NCI-H2227 (cell line): ENCODE measurements at regions not wholly inside any gene's neighbourhood (a gene's known extent, or its start where the extent isn't known, plus 50 kb on each side); places are given as distances from the start of the nearest gene placed in this dataset.
"Not testable (repeated sequence)": the region's sequence is repeated elsewhere in the genome, so short reads cannot be mapped to it uniquely, and the experiment has no call there.

ENCODE experiments used
- DNase-seq: peaks from one replicate; lab custom pipeline; 2025; ENCODE audit not compliant: unreplicated experiment; lab: John Stamatoyannopoulos, UW

DNA sequence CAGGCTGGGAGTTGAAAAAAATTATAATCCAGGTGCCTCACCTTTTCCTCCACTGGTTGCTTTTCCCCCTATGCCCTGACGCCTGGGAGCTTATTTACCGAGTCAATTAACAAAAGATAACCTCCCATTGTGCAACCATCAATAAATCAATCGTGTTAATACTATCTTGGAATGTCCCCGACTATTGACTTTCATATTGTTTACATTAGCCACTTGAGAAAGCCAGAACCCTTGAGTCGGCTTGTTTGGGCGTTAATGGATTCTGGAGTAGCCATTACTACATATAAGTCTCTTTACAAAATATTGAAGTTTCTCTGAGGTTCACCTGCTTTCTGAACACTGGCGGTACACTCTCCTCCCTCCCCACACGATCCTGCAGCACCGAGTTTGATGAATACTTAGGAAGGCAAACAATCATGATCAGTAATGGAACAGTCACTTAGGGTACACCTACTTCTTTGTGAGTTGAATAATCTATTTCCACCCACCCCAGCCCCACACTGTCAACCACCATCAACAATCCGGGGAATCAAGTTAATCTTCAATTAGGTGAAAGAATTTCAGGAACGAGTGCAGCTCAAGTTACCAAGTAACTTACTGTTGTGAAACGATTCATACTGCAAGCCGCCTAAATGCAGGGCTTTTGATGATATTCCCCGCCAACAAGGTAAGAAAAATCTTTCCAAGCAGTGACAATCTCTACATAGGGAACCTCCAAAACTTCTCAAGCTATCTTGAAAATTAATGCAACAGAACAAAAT, 159.3 kb upstream of the NR2F2 start:
- no peak for DNase-seq

DNA sequence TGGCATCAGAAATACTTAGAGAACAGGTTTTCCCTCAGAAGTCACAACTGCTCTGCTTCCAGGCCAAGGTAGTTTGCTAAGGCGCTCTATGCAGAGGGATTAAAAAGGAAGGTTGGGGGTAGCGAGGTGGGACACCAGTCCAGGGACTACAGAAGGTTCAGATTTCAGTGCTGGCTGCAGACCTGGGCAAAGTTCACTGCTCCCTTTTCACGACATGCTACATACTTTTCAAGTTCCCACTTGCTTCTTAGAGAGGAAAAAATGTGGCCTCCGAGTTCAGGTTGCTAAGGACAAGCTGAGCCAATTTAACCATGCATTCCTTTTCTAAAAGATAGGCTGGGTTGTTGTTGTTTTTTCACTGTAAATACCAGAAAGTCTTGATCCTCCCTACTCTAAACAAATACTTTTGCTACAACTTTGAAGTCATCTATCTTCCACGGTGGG, 158.6 kb upstream of the NR2F2 start:
- no peak for DNase-seq

DNA sequence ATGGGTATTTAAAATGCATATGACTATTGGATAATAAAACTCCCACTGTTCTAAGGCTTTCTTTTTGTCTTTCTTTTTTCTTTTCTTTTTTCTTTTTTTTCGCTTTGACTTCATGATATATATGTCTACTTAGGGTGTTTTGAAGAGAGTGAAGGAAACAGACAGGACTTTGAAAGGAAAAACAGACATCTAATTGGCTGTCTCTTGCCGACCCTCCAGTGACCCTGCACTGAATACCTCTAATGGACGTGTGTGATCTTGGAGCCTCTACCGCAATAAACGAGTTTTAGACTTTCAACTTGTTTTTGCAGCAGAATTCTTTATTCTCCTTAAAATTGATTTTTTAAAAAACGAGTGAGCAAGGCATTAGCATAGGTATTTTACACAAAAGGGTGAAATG, 158.1 kb upstream of the NR2F2 start:
- no peak for DNase-seq

DNA sequence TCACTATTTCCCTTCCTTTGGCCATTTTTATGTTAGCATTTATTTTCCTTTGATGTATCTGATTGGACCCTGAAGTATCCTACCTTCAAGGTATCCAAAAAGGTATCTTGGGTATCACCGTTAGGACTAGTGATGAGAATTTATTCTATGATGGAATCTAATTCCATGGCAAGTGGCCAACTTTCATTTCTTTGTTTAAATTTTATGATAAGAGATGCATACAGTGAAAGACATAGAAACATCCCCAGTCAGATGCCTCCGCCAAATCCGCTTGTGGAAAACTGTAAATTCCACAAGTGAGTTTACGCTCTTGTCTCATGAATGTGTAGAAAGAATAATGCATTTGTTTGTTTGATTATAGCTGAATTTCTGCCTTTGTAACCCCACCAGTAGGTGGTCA, 153.7 kb upstream of the NR2F2 start:
- no peak for DNase-seq

DNA sequence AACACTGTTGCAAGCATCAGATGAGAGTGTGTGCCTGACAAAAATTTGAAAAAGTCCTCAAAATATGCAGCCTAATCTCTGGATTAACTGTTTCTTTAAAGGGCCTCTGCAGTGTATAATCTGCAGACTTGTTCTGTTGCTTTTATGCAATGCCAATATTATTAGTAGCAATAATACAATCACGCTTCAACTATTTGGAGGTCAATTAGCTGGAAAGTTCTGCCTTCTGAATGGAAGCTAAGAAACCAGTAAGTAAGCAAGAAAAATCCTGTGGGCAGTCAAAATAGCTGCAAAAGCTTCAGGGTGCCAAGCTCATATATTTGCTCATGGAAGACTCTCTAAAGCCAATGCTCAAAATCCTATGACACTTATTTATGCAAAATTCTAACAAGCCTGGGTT, 153.2 kb upstream of the NR2F2 start:
- DNase-seq: no peak

DNA sequence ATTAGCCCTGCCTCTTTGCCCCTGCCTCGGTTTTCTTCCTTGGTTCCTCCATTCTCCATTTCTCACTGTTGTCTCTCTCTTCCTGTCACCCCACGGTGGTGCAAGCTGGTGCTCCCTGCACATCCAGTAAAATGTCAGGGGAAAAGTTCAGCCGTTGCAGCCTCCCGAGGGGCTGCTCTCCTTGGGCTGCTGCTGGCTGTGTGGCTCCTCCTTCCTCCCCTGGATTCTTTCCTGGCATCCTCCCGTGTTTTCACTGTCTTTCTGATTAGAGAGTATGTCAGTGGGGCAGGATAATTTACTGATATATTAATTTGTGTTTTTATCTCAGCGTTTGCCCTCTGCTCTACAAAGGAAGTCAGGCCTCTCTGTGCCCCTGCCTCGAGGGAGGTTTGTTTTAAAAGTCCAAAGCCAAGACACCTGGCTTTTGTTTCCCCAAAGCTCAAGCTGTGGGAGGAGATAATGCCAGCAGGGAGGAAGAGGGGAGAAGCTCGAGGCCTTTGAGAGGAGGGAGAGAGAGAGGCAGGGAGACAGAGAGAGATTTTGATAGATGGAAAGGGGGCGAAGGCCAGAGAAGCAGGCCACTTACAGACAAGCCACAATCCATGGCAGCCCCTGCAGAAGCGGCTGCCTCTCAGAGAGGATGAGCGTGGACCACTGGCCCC, 150.3 kb upstream of the NR2F2 start:
- no peak for DNase-seq

DNA sequence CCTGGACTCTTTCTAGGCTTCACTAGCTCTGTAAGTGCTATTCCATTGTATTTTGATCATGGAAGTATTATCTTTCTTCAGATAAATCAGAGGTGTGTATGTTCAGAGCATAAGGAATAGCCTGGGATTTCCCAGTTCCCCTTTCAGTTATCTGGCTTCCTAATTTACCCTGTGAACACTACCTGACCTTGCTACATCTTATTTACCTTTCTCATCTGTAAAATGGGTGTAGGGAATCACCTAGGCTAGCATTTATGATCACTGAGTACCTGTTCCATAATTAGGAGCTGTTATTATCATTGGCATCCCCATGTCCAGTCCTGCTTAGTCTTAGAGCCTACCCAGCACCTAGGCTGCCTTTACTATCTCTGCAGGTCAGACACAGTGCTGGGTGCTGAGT, 149.3 kb upstream of the NR2F2 start:
- no peak for DNase-seq

DNA sequence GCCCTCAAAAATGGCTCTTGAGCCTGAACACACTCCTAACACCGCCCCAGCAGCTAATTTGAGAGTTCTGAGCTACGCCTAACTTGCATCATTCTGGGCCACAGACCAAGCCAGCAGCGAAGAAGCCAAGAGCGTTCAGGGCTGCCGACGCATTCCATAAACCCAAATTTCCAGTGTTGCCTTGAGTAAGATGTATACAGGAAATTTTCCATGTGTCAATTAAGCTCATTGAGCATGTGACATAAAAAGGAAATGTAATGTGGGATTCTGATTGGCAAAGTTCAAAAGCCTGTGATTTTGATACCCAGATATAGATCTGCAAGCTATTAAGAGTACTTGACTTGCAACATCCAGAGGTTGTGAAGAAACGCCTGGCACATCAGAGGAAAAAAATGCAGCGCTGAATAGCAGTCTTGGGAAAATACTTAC, 148.6 kb upstream of the NR2F2 start:
- no peak for DNase-seq

DNA sequence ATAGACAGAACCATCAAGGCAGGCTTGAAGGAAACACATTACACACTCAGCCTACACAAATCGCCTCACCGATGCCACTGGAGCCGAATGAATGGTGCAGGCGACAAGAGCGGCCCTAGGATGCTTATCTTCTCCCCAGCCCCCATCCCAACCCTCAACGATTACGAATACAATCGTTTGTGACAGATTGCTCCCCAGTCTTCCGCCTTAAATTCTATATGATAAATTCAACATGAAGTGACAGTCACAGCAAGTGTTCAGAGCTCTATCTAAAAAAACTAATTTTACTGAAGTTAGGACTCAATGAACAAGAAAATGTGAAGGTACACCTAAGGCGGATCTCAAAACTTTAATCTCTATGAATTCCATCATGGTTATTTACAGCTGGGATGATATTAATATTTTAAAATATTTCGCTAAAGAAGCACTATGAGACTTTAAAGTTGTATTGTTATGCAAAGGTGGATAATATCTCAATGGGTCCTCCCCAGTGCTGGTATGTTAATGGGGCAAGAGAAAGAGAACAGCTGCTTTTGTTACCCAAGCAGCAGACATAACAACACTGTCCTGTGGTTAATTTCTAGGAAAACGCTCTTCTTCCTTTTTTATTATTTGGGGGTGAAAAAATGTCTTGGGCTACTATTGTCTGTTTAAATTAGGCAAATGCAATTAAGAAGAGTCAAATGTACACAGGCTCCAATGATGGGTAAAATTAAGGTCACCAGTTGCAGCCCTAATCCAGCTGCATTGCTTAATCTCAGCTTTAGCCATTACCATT, 147.6 kb upstream of the NR2F2 start:
- DNase-seq: no peak

DNA sequence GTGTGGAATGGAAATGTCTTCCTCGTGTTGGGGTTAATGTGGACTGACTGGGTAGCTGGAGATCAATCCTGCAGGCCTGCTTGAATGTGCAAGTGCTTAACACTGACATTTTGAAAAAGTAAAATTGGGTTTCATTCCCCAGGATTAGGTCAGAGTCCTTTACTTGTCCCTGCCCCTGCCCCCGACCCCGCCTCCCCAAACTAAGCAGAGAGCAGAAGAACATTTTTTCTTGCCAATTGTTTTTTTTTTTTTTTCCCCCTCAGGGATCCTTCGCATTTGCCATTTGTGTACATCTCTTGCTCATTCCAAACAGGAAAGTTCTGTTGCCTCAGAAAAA, 147.0 kb upstream of the NR2F2 start:
- DNase-seq: no peak

DNA sequence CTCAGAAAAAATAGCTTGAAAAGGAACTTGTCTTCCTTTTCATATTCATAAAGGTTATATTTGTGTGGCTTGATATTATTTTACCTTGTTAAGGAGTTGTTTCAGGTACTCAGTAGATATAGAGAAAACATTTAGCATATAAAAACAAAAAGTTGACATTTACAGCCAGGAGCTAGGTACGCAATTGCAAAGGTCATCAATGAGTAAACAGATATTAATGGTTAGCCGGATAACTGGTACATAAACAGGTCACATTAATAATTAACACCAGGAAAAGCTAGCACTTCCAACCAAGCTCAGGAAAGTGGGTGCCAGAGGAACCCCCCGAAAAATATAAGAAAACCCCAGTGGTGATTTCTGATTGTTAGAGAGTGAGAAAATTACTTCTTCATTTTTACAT, 146.6 kb upstream of the NR2F2 start:
- no peak for DNase-seq

DNA sequence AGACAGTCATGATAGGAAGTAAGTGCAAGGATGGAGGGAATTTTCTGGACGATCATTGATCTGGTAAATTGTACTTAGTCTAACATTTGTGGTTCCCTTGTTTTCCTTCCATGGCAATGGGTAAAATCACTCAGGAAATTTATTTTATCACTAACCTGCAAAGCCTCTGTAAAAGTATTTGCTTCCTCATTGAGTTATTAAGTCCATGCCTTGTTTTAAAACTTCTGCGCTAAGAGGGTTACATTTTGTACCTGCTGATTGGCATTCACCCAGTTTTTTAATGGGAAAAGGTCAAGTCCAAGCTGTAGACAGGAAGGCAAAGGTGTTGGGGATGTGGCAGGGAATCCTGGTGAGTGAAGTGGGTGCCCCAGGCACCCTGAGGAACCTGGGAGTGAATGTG, 146.2 kb upstream of the NR2F2 start:
- no peak for DNase-seq

DNA sequence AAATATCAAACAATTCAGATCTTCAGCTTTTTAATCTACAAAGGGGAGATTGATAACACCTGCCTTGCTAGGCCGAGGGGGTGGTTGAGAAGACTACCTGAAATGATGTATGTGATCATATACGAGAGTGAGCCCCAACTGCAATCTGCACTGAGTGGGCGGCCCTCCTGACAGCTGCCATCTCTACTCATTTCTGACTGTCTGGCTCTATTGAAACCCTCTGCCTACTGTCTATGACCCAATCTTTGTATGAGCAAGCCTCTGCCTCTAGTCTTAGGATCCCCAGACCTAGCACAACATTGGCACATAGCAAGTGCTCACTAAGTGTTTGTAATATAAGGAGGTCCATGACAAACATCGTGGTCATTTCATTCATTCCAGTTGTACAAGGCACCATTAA, 144.4 kb upstream of the NR2F2 start:
- no peak for DNase-seq

DNA sequence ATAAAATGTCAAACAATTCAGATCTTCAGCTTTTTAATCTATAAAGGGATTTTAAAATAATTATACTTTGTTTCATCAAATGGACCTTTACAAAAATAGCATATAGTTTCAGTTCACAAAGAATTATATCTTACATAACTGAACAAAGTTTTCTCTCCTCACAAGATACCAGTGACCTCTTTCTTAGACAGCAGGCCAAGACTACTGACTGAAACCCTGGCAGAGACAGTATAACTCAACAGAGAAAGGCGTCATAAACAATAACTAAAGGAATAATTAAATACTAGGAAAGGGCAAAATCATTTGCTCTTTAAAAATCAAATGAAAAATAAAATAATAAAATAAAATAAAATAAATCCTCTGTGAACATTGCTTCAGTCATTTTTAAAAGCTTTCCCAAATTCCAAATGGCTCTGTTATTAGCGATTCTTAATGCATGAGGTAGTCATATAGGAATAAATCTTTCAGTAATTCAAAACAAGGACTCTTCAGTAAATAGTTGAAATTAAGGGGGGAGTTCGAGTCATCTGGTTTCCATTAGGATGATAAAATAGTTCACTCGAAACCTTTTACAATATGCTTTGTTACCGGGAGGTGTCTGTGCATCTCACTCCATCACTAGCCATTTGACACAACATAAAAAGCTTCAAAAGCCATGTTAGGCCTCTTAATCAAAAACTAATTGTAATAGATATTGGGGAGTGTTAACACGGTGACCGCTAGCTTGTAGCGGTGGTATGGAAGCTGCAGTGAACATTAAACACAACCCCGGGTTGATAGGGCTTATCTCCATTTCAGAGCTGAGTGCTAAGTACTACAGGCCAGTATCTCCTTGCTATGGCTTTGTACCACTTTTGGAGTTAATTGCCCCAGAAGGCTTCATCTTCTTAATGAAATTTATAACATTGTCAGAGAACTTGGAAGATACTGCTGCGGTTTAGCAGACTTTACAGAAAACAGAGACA, 142.9 kb upstream of the NR2F2 start:
- no peak for DNase-seq

DNA sequence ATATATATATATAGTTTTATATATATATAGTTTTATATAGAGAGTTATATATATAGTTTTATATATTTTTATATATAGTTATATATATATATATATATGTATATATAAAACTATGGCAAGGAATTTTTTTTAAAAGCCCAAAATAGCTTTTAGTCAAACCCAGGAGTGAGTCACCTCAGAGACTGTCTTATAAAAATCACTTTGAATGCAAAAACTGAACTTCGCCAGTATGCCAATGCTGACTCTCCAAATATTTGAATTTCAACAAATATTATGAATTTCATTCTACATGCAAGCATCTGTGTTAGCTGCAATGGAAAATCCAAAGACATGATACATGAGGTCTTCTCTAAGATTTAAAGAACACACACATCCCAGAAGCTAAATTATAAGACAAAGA, 132.8 kb upstream of the NR2F2 start:
- DNase-seq: no peak

DNA sequence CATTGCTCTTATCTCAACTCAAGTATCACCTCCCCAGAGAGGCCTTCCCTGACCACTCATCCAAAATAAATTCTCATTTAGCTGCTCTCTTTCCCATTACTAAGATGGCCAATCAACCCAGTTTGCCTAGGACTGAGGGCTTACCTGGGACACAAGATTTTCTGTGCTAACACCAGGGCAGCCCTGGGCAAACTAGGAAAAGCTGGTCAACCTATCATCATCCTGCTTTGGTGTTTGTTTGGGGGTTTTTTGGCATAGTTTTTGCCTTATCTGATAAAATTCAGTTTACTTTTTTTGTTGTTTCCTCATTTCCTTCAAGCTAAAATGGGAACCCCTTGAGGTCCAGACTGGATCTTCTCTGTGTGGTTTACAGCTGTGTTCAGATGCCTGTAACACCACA, 131.4 kb upstream of the NR2F2 start:
- DNase-seq: no peak

DNA sequence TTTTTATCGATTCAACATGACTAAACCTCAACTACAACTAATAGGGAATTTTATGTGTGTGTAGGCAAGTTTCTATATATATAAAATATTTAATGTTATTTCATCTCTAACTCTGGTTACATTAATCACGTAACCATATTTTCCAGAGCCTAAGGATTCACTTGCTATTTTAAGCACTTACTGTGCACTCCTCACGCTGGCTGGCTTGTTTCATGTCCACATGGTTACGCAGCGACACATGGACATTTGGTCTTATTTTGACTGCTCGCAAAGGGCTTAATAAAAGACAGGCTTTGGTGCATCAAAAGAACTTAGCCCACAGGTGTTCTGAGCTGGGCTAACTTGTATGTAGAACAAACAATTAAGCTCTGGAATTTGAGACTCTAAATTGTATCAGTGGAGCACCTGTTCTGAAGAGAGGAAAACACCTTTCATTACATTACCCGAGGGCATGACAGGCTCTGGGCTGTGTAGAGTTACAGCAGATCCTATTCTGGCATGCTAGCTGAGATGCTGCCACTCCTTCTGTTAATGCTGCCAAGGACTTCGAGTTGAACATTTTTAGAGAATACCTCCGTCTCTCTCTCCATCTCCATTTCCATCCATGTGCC, 130.0 kb upstream of the NR2F2 start:
- DNase-seq: no peak

DNA sequence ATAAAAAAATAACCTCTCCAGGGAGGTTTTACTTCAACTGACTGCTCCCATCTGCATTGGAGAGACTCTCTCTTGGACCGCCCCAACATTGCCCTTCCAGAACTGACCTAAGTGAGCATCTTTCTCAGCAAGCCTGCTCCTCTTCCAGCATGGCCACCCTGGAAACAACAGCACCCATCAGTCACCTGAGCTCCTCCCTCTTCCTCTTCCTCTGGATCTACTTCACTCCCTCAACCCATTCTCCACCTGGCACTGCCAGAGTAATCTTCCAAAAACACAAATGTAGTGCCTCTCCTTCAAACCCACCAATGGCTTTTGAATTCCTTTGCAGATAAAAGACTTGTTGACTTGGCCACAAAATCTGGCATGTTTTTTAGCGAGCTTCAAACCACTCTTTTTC, 128.8 kb upstream of the NR2F2 start:
- DNase-seq: no peak

DNA sequence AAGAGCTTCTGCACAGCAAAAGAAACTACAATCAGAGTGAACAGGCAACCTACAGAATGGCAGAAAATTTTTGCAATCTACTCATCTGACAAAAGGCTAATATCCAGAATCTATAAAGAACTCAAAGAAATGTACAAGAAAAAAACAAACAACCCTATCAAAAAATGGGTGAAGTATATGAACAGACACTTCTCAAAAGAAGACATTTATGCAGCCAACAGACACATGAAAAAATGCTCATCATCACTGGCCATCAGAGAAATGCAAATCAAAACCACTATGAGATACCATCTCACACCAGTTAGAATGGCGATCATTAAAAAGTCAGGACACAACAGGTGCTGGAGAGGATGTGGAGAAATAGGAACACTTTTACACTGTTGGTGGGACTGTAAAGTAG, 124.9 kb upstream of the NR2F2 start:
- DNase-seq: not testable (repeated sequence)

DNA sequence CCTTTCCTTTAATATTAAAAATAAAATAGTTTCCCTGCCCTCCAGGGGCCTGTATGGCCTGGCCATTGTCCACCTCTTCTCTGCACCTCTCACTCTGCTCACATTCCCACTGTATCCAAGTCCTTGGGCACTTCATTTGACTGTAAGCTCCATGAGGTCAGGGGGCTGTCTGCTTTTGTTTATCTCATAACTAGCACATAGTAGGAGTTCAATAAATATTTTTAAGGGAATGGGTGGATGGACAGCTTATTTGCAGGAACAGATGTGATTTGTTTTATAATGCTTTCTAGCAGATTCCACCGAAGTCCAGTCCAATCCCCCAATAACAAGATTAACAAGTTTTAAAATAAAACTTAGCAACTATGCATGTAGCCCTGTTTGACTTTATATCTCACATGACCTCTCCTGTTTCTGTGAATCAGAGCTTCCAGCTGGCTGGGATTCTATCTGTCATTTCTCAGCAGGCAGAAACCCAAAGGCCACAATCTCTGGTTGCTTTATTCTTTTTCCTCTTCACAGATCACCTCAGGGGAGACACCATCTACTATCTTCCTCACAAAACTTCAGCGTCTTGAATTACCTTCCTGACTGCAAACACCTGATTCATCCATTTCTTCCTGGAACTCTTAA, 123.0 kb upstream of the NR2F2 start:
- no peak for DNase-seq
